GM12874 (cell line): ENCODE measurements at regions not wholly inside any gene's neighbourhood (a gene's known extent, or its start where the extent isn't known, plus 50 kb on each side); places are given as distances from the start of the nearest gene placed in this dataset.

ENCODE experiments used
- TF ChIP-seq, protein P1 (sequence below): IDR thresholded peaks from 2 replicates; pipeline ENCODE4 v1.5.1; 2011; ENCODE audit warnings: low read depth, mild to moderate bottlenecking, control low read depth, low read length, moderate library complexity; ENCODE audit not compliant: insufficient read depth

- TF ChIP-seq, protein P1, sequence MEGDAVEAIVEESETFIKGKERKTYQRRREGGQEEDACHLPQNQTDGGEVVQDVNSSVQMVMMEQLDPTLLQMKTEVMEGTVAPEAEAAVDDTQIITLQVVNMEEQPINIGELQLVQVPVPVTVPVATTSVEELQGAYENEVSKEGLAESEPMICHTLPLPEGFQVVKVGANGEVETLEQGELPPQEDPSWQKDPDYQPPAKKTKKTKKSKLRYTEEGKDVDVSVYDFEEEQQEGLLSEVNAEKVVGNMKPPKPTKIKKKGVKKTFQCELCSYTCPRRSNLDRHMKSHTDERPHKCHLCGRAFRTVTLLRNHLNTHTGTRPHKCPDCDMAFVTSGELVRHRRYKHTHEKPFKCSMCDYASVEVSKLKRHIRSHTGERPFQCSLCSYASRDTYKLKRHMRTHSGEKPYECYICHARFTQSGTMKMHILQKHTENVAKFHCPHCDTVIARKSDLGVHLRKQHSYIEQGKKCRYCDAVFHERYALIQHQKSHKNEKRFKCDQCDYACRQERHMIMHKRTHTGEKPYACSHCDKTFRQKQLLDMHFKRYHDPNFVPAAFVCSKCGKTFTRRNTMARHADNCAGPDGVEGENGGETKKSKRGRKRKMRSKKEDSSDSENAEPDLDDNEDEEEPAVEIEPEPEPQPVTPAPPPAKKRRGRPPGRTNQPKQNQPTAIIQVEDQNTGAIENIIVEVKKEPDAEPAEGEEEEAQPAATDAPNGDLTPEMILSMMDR: no peak
Measured at GRCh38 chr2:36302911-36303310, 52.7 kb upstream of the CRIM1 start.

GRCh38 chr2:36301843-36302242, 53.7 kb upstream of the CRIM1 start:
- TF ChIP-seq, protein P1: no peak

GRCh38 chr2:36300697-36301096, 54.9 kb upstream of the CRIM1 start:
- TF ChIP-seq, protein P1: no peak

DNA sequence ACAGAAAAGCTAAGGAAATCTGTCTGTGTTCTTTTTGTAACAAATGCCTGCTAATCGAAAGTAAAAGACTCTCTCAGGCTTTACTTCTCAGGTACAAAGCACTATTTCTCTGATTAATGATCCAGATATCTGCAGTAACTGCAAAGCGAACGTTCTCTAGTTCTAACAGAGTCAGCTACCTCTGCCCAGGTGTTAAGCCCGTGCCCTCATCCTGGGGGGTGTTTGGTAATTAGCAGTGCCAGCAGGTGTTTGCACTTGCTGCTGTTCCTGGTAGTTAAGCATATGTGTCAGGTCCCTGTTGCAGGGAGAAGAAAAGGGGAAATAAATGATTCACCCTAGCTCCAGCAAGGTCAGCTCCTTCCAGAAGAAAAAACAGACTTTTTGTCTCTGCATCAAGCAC, 58.8 kb upstream of the CRIM1 start:
- TF ChIP-seq, protein P1: no peak

DNA sequence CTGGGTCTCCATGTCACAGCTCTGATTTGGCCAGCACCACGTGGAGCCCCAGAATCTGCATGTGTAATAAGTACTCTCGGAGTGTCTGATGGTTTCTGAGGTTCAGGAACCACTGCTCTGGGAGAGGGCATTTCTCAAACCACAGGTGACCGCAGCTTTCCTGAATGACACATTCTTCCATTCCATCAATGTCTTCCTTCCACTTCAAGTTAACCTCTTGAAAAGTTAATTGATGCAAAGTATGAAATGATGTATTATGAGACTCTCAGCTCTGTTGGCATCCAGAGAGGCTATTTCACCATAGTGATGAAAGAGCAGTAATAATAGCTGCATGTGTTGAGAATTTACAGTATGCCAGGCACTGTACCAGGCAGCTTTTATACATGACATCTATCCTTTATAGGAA, 61.3 kb upstream of the CRIM1 start:
- TF ChIP-seq, protein P1: no peak

GRCh38 chr2:36290306-36290856, 65.2 kb upstream of the CRIM1 start:
- TF ChIP-seq, protein P1: no peak

DNA sequence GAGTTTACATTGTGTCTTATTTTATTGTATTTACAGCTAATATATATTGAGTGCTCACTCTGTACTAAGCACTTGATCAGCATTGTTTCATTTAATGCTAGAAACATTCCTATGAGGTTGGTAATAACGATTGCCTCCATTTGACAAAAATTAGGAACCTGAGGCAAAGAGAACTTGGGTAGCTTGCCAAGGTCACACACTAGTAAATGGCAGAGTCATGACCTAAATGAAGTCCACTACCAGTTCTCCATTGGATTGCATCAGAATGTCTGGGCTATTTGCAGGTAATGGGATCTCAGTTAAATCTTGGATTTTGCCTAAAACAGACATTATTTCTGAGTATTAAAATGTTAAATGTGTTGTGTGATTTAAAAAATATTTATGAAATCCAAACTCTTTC, 65.8 kb upstream of the CRIM1 start:
- TF ChIP-seq, protein P1: no peak
